H1 (cell line): ENCODE measurements at regions not wholly inside any gene's neighbourhood (a gene's known extent, or its start where the extent isn't known, plus 50 kb on each side); places are given as distances from the start of the nearest gene placed in this dataset.

Source experiments
- CTCF ChIA-PET: fragments of 300-600 bp; sonication (Branson Sonifier 250); formaldehyde crosslinking; loops from one replicate; lab custom pipeline; 2021; ENCODE audit not compliant: partially characterized antibody; lab: Charles Lee
- POLR2A ChIA-PET: fragments of 300-600 bp; sonication (Branson Sonifier 250); formaldehyde crosslinking; loops from one replicate; lab custom pipeline; 2021; ENCODE audit warnings: inconsistent platforms; ENCODE audit not compliant: partially characterized antibody; lab: Charles Lee
- DNase-seq, 2 experiments: peaks; one replicate each; pipeline versions ENCODE4 v3.0.0 to v3.0.0-alpha.2; 2010 to 2022; ENCODE audit warnings: low spot score in 2 of 2, low read depth in 1 of 2, mixed read lengths in 1 of 2
- FAIRE-seq: peaks from 2 replicates; lab custom pipeline; 2011; peaks lifted over from hg19 to GRCh38; lab: Jason Lieb, UNC
- H2AFZ ChIP-seq: 2 replicates; pipeline ENCODE4 v1.8.1; 2012; ENCODE audit warnings: low read length, inconsistent platforms
- H2AK5ac ChIP-seq: 2 replicates; pipeline ENCODE4 v1.6.1; 2013; ENCODE audit warnings: low read depth, low read length
- H2BK120ac ChIP-seq: replicated peaks from 2 replicates; pipeline ENCODE3; 2013; ENCODE audit warnings: low read depth, low read length, inconsistent platforms
- H2BK12ac ChIP-seq: 2 replicates; pipeline ENCODE4 v1.6.1; 2013; ENCODE audit warnings: low read depth, low read length
- H2BK15ac ChIP-seq: 2 replicates; pipeline ENCODE4 v1.6.1; 2013; ENCODE audit warnings: low read length
- H2BK20ac ChIP-seq: 2 replicates; pipeline ENCODE4 v1.6.1; 2013; ENCODE audit warnings: low read length
- H2BK5ac ChIP-seq: 2 replicates; pipeline ENCODE4 v1.6.1; 2013; ENCODE audit warnings: low read depth, low read length
- H3K14ac ChIP-seq: 2 replicates; pipeline ENCODE4 v1.6.1; 2013; ENCODE audit warnings: inconsistent platforms; ENCODE audit not compliant: insufficient read length
- H3K18ac ChIP-seq: 2 replicates; pipeline ENCODE4 v1.6.1; 2013; ENCODE audit warnings: low read length; ENCODE audit errors: extremely low read depth
- H3K23ac ChIP-seq: 2 replicates; pipeline ENCODE4 v1.6.1; 2013; ENCODE audit warnings: inconsistent platforms; ENCODE audit not compliant: insufficient read length
- H3K23me2 ChIP-seq: 2 replicates; pipeline ENCODE4 v1.6.1; 2013; ENCODE audit warnings: low read depth, low read length
- H3K27ac ChIP-seq: 2 replicates; pipeline ENCODE4 v1.6.1; 2011; ENCODE audit warnings: low read depth, low read length, inconsistent platforms
- H3K27me3 ChIP-seq, 4 experiments: replicated peaks in 1 of 4; 1 replicate in 1 of 4; 2 replicates in 3 of 4; pipeline versions ENCODE4 v1.6.1 to v1.8.1; 2011 to 2013; ENCODE audit warnings: low read length in 3 of 4, mild to moderate bottlenecking in 3 of 4, inconsistent platforms in 2 of 4, mixed read lengths in 2 of 4, moderate library complexity in 1 of 4; ENCODE audit not compliant: control insufficient read depth in 3 of 4, insufficient read depth in 3 of 4; ENCODE audit errors: extremely low read depth in 1 of 4
- H3K36me3 ChIP-seq, 4 experiments: 2 replicates each; pipeline versions ENCODE4 v1.6.1 to v1.8.1; 2011 to 2013; ENCODE audit warnings: mild to moderate bottlenecking in 4 of 4, low read length in 3 of 4, moderate library complexity in 2 of 4, control low read depth in 1 of 4, inconsistent platforms in 1 of 4; ENCODE audit not compliant: insufficient read depth in 4 of 4, control insufficient read depth in 2 of 4
- H3K4ac ChIP-seq: replicated peaks from 2 replicates; pipeline ENCODE3; 2013; ENCODE audit warnings: low read length, low read depth, mixed read lengths, inconsistent platforms; ENCODE audit not compliant: insufficient read length
- H3K4me1 ChIP-seq, 4 experiments: replicated peaks in 1 of 4; 1 replicate in 1 of 4; 2 replicates in 3 of 4; pipeline versions ENCODE4 v1.6.1 to v1.8.1; 2011 to 2013; ENCODE audit warnings: low read length in 3 of 4, inconsistent platforms in 2 of 4, mixed read lengths in 1 of 4; ENCODE audit not compliant: insufficient read depth in 4 of 4, control insufficient read depth in 3 of 4
- H3K4me2 ChIP-seq, 2 experiments: 2 replicates each; pipeline versions ENCODE4 v1.6.1 to v1.8.1; 2011 to 2013; ENCODE audit warnings: low read depth in 2 of 2, low read length in 2 of 2, control low read depth in 1 of 2, inconsistent platforms in 1 of 2, mild to moderate bottlenecking in 1 of 2; ENCODE audit not compliant: insufficient read depth in 1 of 2
- H3K4me3 ChIP-seq, 4 experiments: fragments of 200-600, 300-600 bp in 1 of 4; sonication (generic), shearing (Covaris generic), sonication (Bioruptor Twin) in 1 of 4; 2 replicates each; pipeline versions ENCODE4 v1.5.1 to v1.8.1; 2011 to 2016; ENCODE audit warnings: low read length in 4 of 4, low read depth in 3 of 4, control low read depth in 2 of 4, inconsistent platforms in 2 of 4, mild to moderate bottlenecking in 2 of 4, mixed read lengths in 1 of 4, moderate library complexity in 1 of 4; ENCODE audit not compliant: insufficient read depth in 2 of 4; ENCODE audit errors: extremely low read depth in 1 of 4
- H3K56ac ChIP-seq: replicated peaks from 2 replicates; pipeline ENCODE3; 2013; ENCODE audit warnings: low read depth, mild to moderate bottlenecking, mixed read lengths, low read length, inconsistent platforms; ENCODE audit not compliant: insufficient read length
- H3K79me1 ChIP-seq: 2 replicates; pipeline ENCODE4 v1.6.1; 2013; ENCODE audit warnings: low read depth, low read length, control low read depth
- H3K79me2 ChIP-seq, 2 experiments: 2 replicates each; pipeline versions ENCODE4 v1.6.1 to v1.8.1; 2012 to 2013; ENCODE audit warnings: low read length in 2 of 2, mild to moderate bottlenecking in 2 of 2, inconsistent platforms in 1 of 2; ENCODE audit not compliant: insufficient read depth in 2 of 2, control insufficient read depth in 1 of 2
- H3K9ac ChIP-seq, 4 experiments: replicated peaks in 1 of 4; 1 replicate in 1 of 4; 2 replicates in 3 of 4; pipeline versions ENCODE4 v1.6.1 to v1.8.1; 2011 to 2013; ENCODE audit warnings: low read depth in 3 of 4, low read length in 3 of 4, control low read depth in 2 of 4, mild to moderate bottlenecking in 2 of 4, moderate library complexity in 2 of 4, inconsistent platforms in 1 of 4; ENCODE audit errors: extremely low read depth in 1 of 4
- H3K9me3 ChIP-seq, 2 experiments: 2 replicates each; pipeline versions ENCODE4 v1.6.1 to v1.8.1; 2012 to 2013; ENCODE audit warnings: mild to moderate bottlenecking in 2 of 2, moderate library complexity in 2 of 2, control low read depth in 1 of 2, inconsistent platforms in 1 of 2, low read depth in 1 of 2, low read length in 1 of 2, mixed read lengths in 1 of 2; ENCODE audit not compliant: insufficient read depth in 2 of 2
- H4K20me1 ChIP-seq, 2 experiments: replicated peaks in 1 of 2; 2 replicates each; pipeline versions ENCODE3 to v1.8.1; 2011 to 2013; ENCODE audit warnings: inconsistent platforms in 2 of 2, low read length in 2 of 2, mild to moderate bottlenecking in 1 of 2; ENCODE audit not compliant: insufficient read depth in 2 of 2, control insufficient read depth in 1 of 2
- H4K5ac ChIP-seq: 2 replicates; pipeline ENCODE4 v1.6.1; 2013; ENCODE audit warnings: low read length, low read depth, mixed read lengths, inconsistent platforms; ENCODE audit not compliant: insufficient read length
- H4K8ac ChIP-seq: 2 replicates; pipeline ENCODE4 v1.8.0; 2013; ENCODE audit warnings: mild to moderate bottlenecking, moderate library complexity, low read length, inconsistent platforms; ENCODE audit not compliant: insufficient read depth; ENCODE audit errors: extremely low read depth
- H4K91ac ChIP-seq: replicated peaks from 2 replicates; pipeline ENCODE3; 2013; ENCODE audit warnings: low read length, mixed read lengths, inconsistent platforms; ENCODE audit not compliant: insufficient read length
- ASH2L ChIP-seq: fragments of 200-600, 300-600 bp; sonication (generic); IDR thresholded peaks from one replicate; pipeline ENCODE4 v1.7.1; 2017; ENCODE audit warnings: low read length
- BACH1 ChIP-seq: IDR thresholded peaks from 2 replicates; pipeline ENCODE4 v1.6.1; 2012; ENCODE audit warnings: low read length, improper control_type of control experiment
- CHD2 ChIP-seq: IDR thresholded peaks from 2 replicates; pipeline ENCODE4 v1.6.1; 2012; ENCODE audit warnings: low read length, improper control_type of control experiment
- E2F6 ChIP-seq: IDR thresholded peaks from 2 replicates; pipeline ENCODE4 v1.6.1; 2012; ENCODE audit warnings: inconsistent platforms
- HDAC2 ChIP-seq, 2 experiments: fragments of 300-600 bp in 1 of 2; sonication (generic) in 1 of 2; IDR thresholded peaks; 2 replicates each; pipeline ENCODE4 v1.6.1; 2011 to 2012; ENCODE audit warnings: low read depth in 2 of 2, low read length in 2 of 2, mild to moderate bottlenecking in 2 of 2, moderate library complexity in 2 of 2, borderline replicate concordance in 1 of 2, inconsistent platforms in 1 of 2
- KDM1A ChIP-seq: fragments of 200-600, 300-600 bp; sonication (generic); IDR thresholded peaks from 2 replicates; pipeline ENCODE4 v1.7.1; 2016; ENCODE audit warnings: mild to moderate bottlenecking, low read length, borderline replicate concordance
- RAD21 ChIP-seq, 2 experiments: IDR thresholded peaks in 1 of 2; conservative IDR thresholded peaks in 1 of 2; 2 replicates each; pipeline ENCODE4 v1.6.1; 2011; ENCODE audit warnings: low read depth in 2 of 2, low read length in 2 of 2, improper control_type of control experiment in 1 of 2, inconsistent platforms in 1 of 2, mild to moderate bottlenecking in 1 of 2, moderate library complexity in 1 of 2
- RNF2 ChIP-seq: fragments of 200-900, 300-1000 bp; sonication (generic); IDR thresholded peaks from 2 replicates; pipeline ENCODE4 v1.7.1; 2016; ENCODE audit warnings: borderline replicate concordance, low read depth, mild to moderate bottlenecking, antibody characterized with exemption, low read length; ENCODE audit not compliant: poor library complexity, severe bottlenecking; ENCODE audit errors: missing control alignments
- SIN3A ChIP-seq, 2 experiments: IDR thresholded peaks in 1 of 2; conservative IDR thresholded peaks in 1 of 2; 2 replicates each; pipeline ENCODE4 v1.6.1; 2011 to 2012; ENCODE audit warnings: low read length in 2 of 2, improper control_type of control experiment in 1 of 2, low read depth in 1 of 2, mild to moderate bottlenecking in 1 of 2
- WGBS, 2 experiments: shearing (Covaris generic) in 1 of 2; methylation state at CpG; one replicate each; pipeline versions ENCODE4 v1.1.6 to v1.1.7; 2013 to 2015; ENCODE audit warnings: low lambda C conversion rate in 2 of 2, mixed read lengths in 2 of 2, inconsistent platforms in 1 of 2, low coverage in 1 of 2, missing lambda C conversion rate in 1 of 2; ENCODE audit not compliant: insufficient replicate concordance in 2 of 2, insufficient coverage in 1 of 2, insufficient read length in 1 of 2; ENCODE audit errors: extremely low coverage in 1 of 2, missing lambda C conversion rate in 1 of 2; 5-methylcytosine and 5-hydroxymethylcytosine counted together

DNA sequence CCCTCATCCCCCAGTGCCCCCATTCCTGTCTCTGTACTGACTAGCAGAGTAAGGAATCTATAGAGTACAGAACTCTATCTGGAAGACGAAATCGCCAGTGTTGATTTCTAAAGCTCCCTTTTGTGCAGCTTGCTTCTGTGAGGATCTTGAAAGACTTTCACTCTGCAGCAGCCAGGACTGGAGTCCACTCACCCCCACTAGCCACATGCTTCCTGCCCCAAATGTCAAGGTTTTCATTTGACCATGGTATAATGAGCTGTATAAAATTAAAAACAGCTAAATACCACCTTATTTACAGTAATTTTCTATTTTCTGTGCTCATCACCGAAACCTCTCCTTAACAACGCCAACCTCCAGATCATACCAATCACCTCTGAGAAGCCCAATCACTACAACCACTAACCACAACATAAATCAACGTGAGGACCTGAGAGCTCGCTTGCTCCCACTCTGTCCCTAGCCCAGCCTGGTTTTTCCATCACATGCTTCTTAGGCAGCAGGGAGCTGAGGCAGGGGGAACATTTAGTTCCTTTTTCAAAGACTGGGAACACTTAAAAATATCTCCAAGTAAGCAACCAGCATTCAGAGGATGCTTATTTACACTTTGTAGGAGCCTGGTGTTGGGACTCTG is 56.1 kb upstream of the IRF2BP2 start:
- H3K18ac ChIP-seq = no peak overlapping the region
- H3K56ac ChIP-seq = no peak overlapping the region
- no peak overlapping the region for H2BK20ac ChIP-seq
- no peak overlapping the region for H3K9ac ChIP-seq
- FAIRE-seq (no peak), DNase-seq (no peak)
- no peak overlapping the region for H4K8ac ChIP-seq
- H3K4me1 ChIP-seq = no peaks in the 10 kb centered on the region; a peak in 1 of 7 replicates
- no peak overlapping the region for H4K5ac ChIP-seq
- H2BK15ac ChIP-seq = no peak overlapping the region
- no peaks in the 10 kb centered on the region for H3K79me2 ChIP-seq
- no peak overlapping the region for H3K4me3 ChIP-seq
- H3K23ac ChIP-seq = no peak overlapping the region
- H3K4me2 ChIP-seq = no peak overlapping the region
- H2BK5ac ChIP-seq = no peak overlapping the region
- H3K14ac ChIP-seq = no peak overlapping the region
- no peak overlapping the region for H3K4ac ChIP-seq
- peaks cover 3% of the 10 kb centered on the region; the same call in 1 of the 2 replicates for H3K23me2 ChIP-seq
- no peak overlapping the region for H3K27ac ChIP-seq
- ChIA-PET CTCF (interaction anchor here (0.6 to 1.0 kb wide), 2 partner anchors 20 to 291 kb away, joined by 3 read pairs; no protein-coding TSS in a partner anchor), POLR2A (no interaction called here)
- no peak overlapping the region for H4K91ac ChIP-seq
- no peak overlapping the region for H2AFZ ChIP-seq
- no peaks in the 10 kb centered on the region for H3K36me3 ChIP-seq
- 92 to 100% methylated on average over 2 to 6 of the region's 6 CpGs for WGBS, 2 experiments
- H3K9me3 ChIP-seq = peaks cover 3% of the 10 kb centered on the region in 2 experiments; a peak in 2 of 4 replicates
- H4K20me1 ChIP-seq = no peaks in the 10 kb centered on the region
- no peak overlapping the region for H2BK12ac ChIP-seq
- H2BK120ac ChIP-seq = no peak overlapping the region
- H3K27me3 ChIP-seq = no peaks in the 10 kb centered on the region
- no peaks in the 10 kb centered on the region for H3K79me1 ChIP-seq
- H2AK5ac ChIP-seq = no peak overlapping the region
- TF ChIP-seq E2F6 = no peak
- no peak for TF ChIP-seq SIN3A (conservative IDR thresholded peaks at IDR 0.05 in 1 of 2, IDR thresholded peaks at IDR 0.05 in 1 of 2; ENCODE audit: low read depth in 1 of 2, low read length in 2 of 2)
- no peak for TF ChIP-seq RNF2
- TF ChIP-seq BACH1 = no peak
- no peak for TF ChIP-seq HDAC2 (IDR thresholded peaks at IDR 0.05; ENCODE audit: borderline replicate concordance in 1 of 2, low read depth in 2 of 2, low read length in 2 of 2)
- no peak for TF ChIP-seq KDM1A
- no peak for TF ChIP-seq RAD21 (IDR thresholded peaks at IDR 0.05 in 1 of 2, conservative IDR thresholded peaks at IDR 0.05 in 1 of 2; ENCODE audit: low read depth in 2 of 2, low read length in 2 of 2)
- no peak for TF ChIP-seq CHD2
- no peak for TF ChIP-seq ASH2L
